Endodermal cell (in vitro differentiated cells): ENCODE measurements at regions not wholly inside any gene's neighbourhood (a gene's known extent, or its start where the extent isn't known, plus 50 kb on each side); places are given as distances from the start of the nearest gene placed in this dataset.

Experiments
- DNase-seq: peaks from one replicate; pipeline ENCODE4 v3.0.0-alpha.2; 2017
- H3K27ac ChIP-seq: 2 replicates; pipeline ENCODE4 v1.5.1; 2013; ENCODE audit warnings: mild to moderate bottlenecking, low read depth, low read length, moderate library complexity
- H3K27me3 ChIP-seq: 2 replicates; pipeline ENCODE4 v1.6.1; 2013; ENCODE audit warnings: mild to moderate bottlenecking, low read length, moderate library complexity; ENCODE audit not compliant: insufficient read depth, control insufficient read depth, poor library complexity, severe bottlenecking
- H3K36me3 ChIP-seq: 2 replicates; pipeline ENCODE4 v1.7.0; 2013; ENCODE audit warnings: mild to moderate bottlenecking, low read length, moderate library complexity; ENCODE audit not compliant: control insufficient read depth, insufficient read depth
- H3K4me1 ChIP-seq: one replicate; pipeline ENCODE4 v1.7.0; 2013; ENCODE audit warnings: low read length; ENCODE audit not compliant: control insufficient read depth, insufficient read depth
- H3K4me3 ChIP-seq: 2 replicates; pipeline ENCODE4 v1.5.1; 2013; ENCODE audit warnings: mild to moderate bottlenecking, low read length, moderate library complexity
- H3K9ac ChIP-seq: 2 replicates; pipeline ENCODE4 v1.6.1; 2013; ENCODE audit warnings: mild to moderate bottlenecking, low read length, moderate library complexity; ENCODE audit not compliant: poor library complexity, severe bottlenecking; ENCODE audit errors: extremely low read depth
- H3K9me3 ChIP-seq: 2 replicates; pipeline ENCODE4 v1.6.1; 2013; ENCODE audit warnings: mild to moderate bottlenecking, low read length, moderate library complexity; ENCODE audit not compliant: control insufficient read depth
- H3K27ac Mint-ChIP-seq: 2 replicates; pipeline ENCODE4 v1.8.0; 2020; ENCODE audit warnings: mixed read lengths
- H3K27me3 Mint-ChIP-seq: 2 replicates; pipeline ENCODE4 v1.8.0; 2021; ENCODE audit warnings: mild to moderate bottlenecking, mixed read lengths; ENCODE audit not compliant: insufficient read depth
- H3K36me3 Mint-ChIP-seq: 2 replicates; pipeline ENCODE4 v1.8.0; 2020; ENCODE audit warnings: low read depth, mixed read lengths
- H3K4me1 Mint-ChIP-seq: 2 replicates; pipeline ENCODE4 v1.8.0; 2020; ENCODE audit warnings: mixed read lengths
- H3K4me3 Mint-ChIP-seq: 2 replicates; pipeline ENCODE4 v1.8.0; 2020; ENCODE audit warnings: mild to moderate bottlenecking, moderate library complexity, mixed read lengths
- H3K9me3 Mint-ChIP-seq: 2 replicates; pipeline ENCODE4 v1.8.0; 2020; ENCODE audit warnings: mild to moderate bottlenecking, mixed read lengths
- WGBS, 2 experiments: methylation state at CpG; one replicate each; pipeline versions ENCODE4 v1.1.5 to v1.1.7; 2013; ENCODE audit warnings: missing lambda C conversion rate in 2 of 2, mixed read lengths in 1 of 2; ENCODE audit not compliant: insufficient coverage in 1 of 2, insufficient read length in 1 of 2; 5-methylcytosine and 5-hydroxymethylcytosine counted together
- TF ChIP-seq, protein P1 (sequence below): fragments of 200-600 bp; sonication (generic); conservative IDR thresholded peaks from 2 replicates; pipeline ENCODE4 v1.5.0; 2021; ENCODE audit warnings: antibody characterized with exemption, mild to moderate bottlenecking

DNA sequence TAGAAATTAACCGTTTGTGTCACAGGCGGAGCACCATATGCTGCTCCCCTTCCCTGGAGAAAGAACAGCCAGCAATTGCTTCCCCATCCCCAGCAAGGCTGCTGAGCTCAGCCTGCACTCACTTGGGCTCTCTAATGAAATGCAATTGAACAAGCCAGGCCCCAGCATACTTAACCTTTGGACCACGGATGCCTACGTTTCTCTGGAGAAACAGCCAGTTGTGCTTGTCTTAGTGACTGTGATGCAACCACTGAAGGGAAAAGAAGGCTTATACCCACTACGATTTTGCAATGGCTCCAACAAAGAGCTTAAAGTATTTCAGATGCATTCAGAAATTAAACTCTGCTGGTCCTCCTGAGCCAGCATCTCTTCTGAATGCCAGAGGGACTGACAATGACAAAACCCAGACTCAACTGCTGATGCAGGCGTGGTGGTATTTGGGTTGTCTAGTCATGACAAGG lies 51.3 kb upstream of the SESN3 start:
- no peak overlapping the region for H3K4me3 ChIP-seq
- H3K36me3 ChIP-seq: no peaks in the 10 kb centered on the region
- no peak overlapping the region for H3K27ac Mint-ChIP-seq
- 57 to 74% methylated on average over 6 of the region's 6 CpGs for WGBS, 2 experiments
- H3K9me3 Mint-ChIP-seq: no peaks in the 10 kb centered on the region
- H3K27ac ChIP-seq: no peak overlapping the region
- H3K4me1 Mint-ChIP-seq: peaks cover 21% of the 10 kb centered on the region
- H3K27me3 Mint-ChIP-seq: no peaks in the 10 kb centered on the region
- H3K27me3 ChIP-seq: no peaks in the 10 kb centered on the region
- no peak overlapping the region for H3K9ac ChIP-seq
- H3K4me3 Mint-ChIP-seq: no peak overlapping the region
- DNase-seq: peak; percentile 54
- H3K4me1 ChIP-seq: peaks cover 8% of the 10 kb centered on the region
- TF ChIP-seq, protein P1, sequence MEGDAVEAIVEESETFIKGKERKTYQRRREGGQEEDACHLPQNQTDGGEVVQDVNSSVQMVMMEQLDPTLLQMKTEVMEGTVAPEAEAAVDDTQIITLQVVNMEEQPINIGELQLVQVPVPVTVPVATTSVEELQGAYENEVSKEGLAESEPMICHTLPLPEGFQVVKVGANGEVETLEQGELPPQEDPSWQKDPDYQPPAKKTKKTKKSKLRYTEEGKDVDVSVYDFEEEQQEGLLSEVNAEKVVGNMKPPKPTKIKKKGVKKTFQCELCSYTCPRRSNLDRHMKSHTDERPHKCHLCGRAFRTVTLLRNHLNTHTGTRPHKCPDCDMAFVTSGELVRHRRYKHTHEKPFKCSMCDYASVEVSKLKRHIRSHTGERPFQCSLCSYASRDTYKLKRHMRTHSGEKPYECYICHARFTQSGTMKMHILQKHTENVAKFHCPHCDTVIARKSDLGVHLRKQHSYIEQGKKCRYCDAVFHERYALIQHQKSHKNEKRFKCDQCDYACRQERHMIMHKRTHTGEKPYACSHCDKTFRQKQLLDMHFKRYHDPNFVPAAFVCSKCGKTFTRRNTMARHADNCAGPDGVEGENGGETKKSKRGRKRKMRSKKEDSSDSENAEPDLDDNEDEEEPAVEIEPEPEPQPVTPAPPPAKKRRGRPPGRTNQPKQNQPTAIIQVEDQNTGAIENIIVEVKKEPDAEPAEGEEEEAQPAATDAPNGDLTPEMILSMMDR: no peak
- H3K36me3 Mint-ChIP-seq: no peaks in the 10 kb centered on the region
- no peaks in the 10 kb centered on the region for H3K9me3 ChIP-seq
